ENCODE measurements at regions not wholly inside any gene's neighbourhood (a gene's known extent, or its start where the extent isn't known, plus 50 kb on each side); places are given as distances from the start of the nearest gene placed in this dataset.

DNA sequence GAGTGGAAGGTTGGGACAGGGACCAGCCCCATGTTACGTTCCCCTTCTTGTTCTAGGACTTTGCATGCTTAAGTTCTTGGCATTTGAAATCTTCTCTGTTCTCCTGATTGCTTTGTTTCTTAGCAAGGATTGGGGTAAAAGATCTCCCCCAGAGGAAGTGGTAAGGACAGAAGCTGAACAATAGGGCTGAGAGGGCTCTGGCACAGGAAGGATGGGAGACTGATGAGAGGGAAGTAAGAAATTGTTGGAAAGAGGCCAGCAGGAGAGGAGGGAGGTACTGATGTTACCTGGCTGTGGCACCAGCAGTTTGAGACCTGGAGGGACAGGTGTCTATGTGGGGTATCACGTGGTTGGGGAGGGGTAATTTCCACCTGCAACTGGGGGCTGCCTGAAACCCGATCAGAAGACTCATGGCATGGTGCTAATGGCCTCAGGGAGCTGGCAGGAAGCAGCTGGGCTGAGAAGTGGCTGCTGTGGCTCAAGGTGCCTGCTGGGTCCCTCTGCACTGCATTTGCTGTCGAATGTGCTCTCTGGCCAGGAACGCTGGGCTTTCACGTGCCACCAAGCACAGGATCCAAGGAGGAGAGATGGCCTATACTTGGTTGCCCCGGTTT lies 108.4 kb downstream of the LSM3 start:
- TF ChIP-seq CTCF (conservative IDR thresholded peaks at IDR 0.05; ENCODE audit: low read depth, low read length) (no peak), EZH2 (IDR thresholded peaks at IDR 0.05; ENCODE audit: borderline replicate concordance, low read depth, low read length, poor library complexity, severe bottlenecking) (no peak)

All from A673 (cell line).